ENCODE measurements at regions not wholly inside any gene's neighbourhood (a gene's known extent, or its start where the extent isn't known, plus 50 kb on each side); places are given as distances from the start of the nearest gene placed in this dataset. TPM values are rescaled to one million over a fixed set of nuclear protein-coding genes. Genes with fewer than 3 reads are reported as not detected.

DNA sequence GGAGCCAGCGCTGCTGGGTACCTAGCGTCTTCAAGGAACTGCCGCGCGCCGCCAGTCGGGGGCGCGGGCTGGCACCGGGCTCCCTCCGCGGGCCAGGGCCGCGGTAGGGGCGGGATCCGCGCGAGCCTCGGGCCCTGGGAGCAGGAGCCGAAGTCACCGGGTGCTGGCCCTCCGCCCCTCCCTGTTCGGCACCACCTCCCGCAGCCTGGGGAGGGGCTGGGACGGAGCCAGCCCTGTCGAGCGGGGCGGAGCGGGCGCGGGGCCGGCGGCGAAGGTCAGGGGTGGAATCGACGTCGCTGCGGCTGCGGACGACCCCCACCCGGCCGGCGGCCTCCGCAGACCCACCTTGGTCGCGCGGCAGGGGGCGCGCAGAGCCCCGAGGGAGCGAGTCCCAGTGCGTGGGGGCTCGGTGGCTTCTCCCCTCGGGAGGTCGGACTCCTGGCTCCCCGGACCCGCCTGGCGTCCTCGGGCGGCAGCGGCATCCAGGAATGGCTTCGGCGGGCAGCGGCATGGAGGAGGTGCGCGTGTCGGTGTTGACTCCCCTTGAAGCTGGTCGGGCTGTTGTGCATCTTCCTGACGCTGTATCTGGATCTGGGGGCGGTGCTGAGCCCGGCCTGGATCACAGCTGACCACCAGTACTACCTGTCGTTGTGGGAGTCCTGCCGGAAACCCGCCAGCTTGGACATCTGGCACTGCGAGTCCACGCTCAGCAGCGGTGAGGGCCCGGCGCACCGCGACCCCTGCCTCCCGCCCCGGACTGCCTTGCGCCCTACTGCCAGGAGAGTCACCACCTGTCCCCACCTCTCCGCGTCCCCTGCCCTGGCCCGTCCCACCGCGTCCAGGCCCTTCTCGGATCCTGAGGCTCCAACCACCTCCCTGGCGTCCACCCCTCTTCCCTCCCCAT, 50.5 kb upstream of the FAM47C start:
- Histone ChIP-seq H3K9me3 (replicated peaks in 1 of 2; ENCODE audit: control insufficient read depth in 1 of 2, insufficient read depth in 1 of 2, low read length in 2 of 2) (no peaks in the 10 kb centered on the region), H3K4me2 (replicated peaks; ENCODE audit: extremely low read depth, low read length, poor library complexity, severe bottlenecking) (no peak overlapping the region), H3K27me3 (ENCODE audit: control insufficient read depth in 2 of 2, insufficient read depth in 2 of 2, low read length in 2 of 2) (peaks cover 18 to 31% of the 10 kb centered on the region in 2 donors), H3K4me3 (replicated peaks in 1 of 3; ENCODE audit: low read depth in 2 of 3, low read length in 3 of 3) (no peak overlapping the region), H4K20me1 (ENCODE audit: insufficient read depth, low read length) (no peaks in the 10 kb centered on the region), H3K79me2 (ENCODE audit: insufficient read depth, low read length) (no peaks in the 10 kb centered on the region), H2AFZ (ENCODE audit: insufficient read depth, low read depth, low read length, poor library complexity, severe bottlenecking) (no peak overlapping the region), H3K27ac (ENCODE audit: low read depth in 1 of 2, low read length in 2 of 2) (no peak overlapping the region), H3K9ac (ENCODE audit: insufficient read depth, low read length, poor library complexity, severe bottlenecking) (no peak overlapping the region), H3K4me1 (ENCODE audit: control insufficient read depth in 1 of 2, insufficient read depth in 2 of 2, low read length in 2 of 2) (no peaks in the 10 kb centered on the region), H3K36me3 (replicated peaks in 1 of 2; ENCODE audit: control insufficient read depth in 1 of 2, insufficient read depth in 2 of 2, low read length in 2 of 2) (no peaks in the 10 kb centered on the region)
- H3K4me1 Mint-ChIP-seq, result no peaks in the 10 kb centered on the region
- H3K27ac Mint-ChIP-seq, result no peak overlapping the region
- 1% methylated on average over 68 of the region's 91 CpGs for WGBS (ENCODE audit: insufficient coverage)
- no peak for DNase-seq
- peak overlapping the region in 1 of 2 donors; percentile 84 for H3K4me3 Mint-ChIP-seq
- H3K36me3 Mint-ChIP-seq, result no peaks in the 10 kb centered on the region
- peaks cover 0 to 16% (median 4%) of the 10 kb centered on the region in 7 donors for H3K9me3 Mint-ChIP-seq
- intact Hi-C loops (cut with micrococcal nuclease), result no loop called here
- TF ChIP-seq, protein P1, sequence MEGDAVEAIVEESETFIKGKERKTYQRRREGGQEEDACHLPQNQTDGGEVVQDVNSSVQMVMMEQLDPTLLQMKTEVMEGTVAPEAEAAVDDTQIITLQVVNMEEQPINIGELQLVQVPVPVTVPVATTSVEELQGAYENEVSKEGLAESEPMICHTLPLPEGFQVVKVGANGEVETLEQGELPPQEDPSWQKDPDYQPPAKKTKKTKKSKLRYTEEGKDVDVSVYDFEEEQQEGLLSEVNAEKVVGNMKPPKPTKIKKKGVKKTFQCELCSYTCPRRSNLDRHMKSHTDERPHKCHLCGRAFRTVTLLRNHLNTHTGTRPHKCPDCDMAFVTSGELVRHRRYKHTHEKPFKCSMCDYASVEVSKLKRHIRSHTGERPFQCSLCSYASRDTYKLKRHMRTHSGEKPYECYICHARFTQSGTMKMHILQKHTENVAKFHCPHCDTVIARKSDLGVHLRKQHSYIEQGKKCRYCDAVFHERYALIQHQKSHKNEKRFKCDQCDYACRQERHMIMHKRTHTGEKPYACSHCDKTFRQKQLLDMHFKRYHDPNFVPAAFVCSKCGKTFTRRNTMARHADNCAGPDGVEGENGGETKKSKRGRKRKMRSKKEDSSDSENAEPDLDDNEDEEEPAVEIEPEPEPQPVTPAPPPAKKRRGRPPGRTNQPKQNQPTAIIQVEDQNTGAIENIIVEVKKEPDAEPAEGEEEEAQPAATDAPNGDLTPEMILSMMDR (IDR thresholded peaks at IDR 0.05), result no peak
- peaks cover 19 to 48% (median 34%) of the 10 kb centered on the region in 3 donors for H3K27me3 Mint-ChIP-seq (ENCODE audit: low read depth in 3 of 3)

Small RNA genes in the stretch of these regions (small RNA-seq; reads per million reads assigned to genes)
- gene BX842568.4 (ENCODE audit: insufficient read length, low read depth), result not detected

Data from CD14-positive monocyte (primary cell).